ENCODE measurements at regions not wholly inside any gene's neighbourhood (a gene's known extent, or its start where the extent isn't known, plus 50 kb on each side); places are given as distances from the start of the nearest gene placed in this dataset.

DNA sequence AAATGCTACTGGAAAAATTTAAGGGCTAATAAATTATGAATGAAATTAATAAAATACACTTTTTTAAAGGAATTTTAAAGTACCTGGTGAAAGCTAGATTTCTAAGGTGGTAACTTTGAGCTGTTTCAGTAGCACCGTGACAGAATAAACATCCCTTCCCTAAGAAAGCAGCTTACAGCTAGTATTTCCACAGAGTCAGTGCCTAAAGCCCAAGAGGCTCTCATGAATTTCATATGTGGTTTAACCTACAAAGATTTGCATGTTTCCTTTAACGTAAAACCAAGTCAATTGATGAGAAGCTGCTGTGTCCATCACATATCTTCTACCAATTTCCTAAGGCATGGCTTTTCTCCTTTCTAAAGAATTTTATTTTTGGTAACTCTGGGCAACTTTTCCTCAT is 56.8 kb downstream of the IFNG start:
- no peak for DNase-seq (ENCODE audit: low read depth in 1 of 2, low spot score in 1 of 2)
- no peak overlapping the region for H3K4me3 ChIP-seq
- H3K4me1 ChIP-seq (ENCODE audit: low read depth), result peaks cover 4% of the 10 kb centered on the region
- no peaks in the 10 kb centered on the region for H3K9me3 ChIP-seq (ENCODE audit: low read depth)
- H3K36me3 ChIP-seq, result no peaks in the 10 kb centered on the region
- no peak overlapping the region for H3K27ac ChIP-seq
- TF ChIP-seq, protein P1, sequence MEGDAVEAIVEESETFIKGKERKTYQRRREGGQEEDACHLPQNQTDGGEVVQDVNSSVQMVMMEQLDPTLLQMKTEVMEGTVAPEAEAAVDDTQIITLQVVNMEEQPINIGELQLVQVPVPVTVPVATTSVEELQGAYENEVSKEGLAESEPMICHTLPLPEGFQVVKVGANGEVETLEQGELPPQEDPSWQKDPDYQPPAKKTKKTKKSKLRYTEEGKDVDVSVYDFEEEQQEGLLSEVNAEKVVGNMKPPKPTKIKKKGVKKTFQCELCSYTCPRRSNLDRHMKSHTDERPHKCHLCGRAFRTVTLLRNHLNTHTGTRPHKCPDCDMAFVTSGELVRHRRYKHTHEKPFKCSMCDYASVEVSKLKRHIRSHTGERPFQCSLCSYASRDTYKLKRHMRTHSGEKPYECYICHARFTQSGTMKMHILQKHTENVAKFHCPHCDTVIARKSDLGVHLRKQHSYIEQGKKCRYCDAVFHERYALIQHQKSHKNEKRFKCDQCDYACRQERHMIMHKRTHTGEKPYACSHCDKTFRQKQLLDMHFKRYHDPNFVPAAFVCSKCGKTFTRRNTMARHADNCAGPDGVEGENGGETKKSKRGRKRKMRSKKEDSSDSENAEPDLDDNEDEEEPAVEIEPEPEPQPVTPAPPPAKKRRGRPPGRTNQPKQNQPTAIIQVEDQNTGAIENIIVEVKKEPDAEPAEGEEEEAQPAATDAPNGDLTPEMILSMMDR (IDR thresholded peaks at IDR 0.05; ENCODE audit: low read depth, low read length), result no peak
- H3K27me3 ChIP-seq, result no peaks in the 10 kb centered on the region

DNA sequence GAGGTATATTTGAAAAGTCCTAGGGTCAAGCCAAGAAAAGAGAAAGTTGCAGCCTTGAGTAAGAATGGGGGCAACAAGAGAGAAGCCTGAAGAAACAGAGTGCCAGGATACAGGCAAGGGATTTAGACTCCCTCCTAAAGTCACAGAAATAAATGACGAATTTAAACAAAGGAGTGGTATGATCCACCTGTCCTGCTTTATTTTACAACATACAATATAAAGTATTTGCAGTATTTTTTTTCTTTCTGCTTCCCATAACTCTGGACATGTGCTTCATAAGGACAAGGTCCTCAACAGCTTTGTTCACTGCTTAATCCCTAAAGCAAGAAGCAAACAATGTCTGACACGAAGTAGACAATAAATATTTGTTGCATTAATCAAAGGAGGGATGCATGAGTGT is 57.4 kb downstream of the IFNG start:
- H3K27ac ChIP-seq, result no peak overlapping the region
- no peak overlapping the region for H3K4me3 ChIP-seq
- TF ChIP-seq, protein P1 (IDR thresholded peaks at IDR 0.05; ENCODE audit: low read depth, low read length), result no peak
- H3K9me3 ChIP-seq (ENCODE audit: low read depth), result no peaks in the 10 kb centered on the region
- no peaks in the 10 kb centered on the region for H3K36me3 ChIP-seq
- H3K27me3 ChIP-seq, result no peaks in the 10 kb centered on the region
- H3K4me1 ChIP-seq (ENCODE audit: low read depth), result peaks cover 4% of the 10 kb centered on the region
- no peak for DNase-seq (ENCODE audit: low read depth in 1 of 2, low spot score in 1 of 2)

DNA sequence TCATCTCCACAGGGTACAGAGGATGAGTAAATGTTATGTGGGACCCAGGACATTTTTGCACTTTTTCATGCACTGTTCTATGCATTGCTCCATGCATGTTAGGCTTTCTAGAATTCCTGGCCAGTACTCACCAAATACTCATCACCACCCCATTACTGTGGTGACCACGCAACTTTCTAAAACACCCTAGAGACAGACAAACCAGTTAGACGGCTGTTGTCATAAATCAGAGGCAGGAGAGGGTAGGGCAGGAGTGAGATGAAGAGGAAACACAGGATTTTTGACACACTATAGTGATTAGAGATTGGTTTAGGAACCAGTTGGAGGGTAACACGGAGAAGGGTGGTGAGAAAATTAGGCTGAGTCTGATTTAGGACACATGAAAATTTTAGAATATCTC is 59.3 kb downstream of the IFNG start:
- no peaks in the 10 kb centered on the region for H3K27me3 ChIP-seq
- no peak overlapping the region for H3K27ac ChIP-seq
- no peaks in the 10 kb centered on the region for H3K36me3 ChIP-seq
- TF ChIP-seq, protein P1 (IDR thresholded peaks at IDR 0.05; ENCODE audit: low read depth, low read length), result no peak
- peaks cover 4% of the 10 kb centered on the region for H3K4me1 ChIP-seq (ENCODE audit: low read depth)
- H3K9me3 ChIP-seq (ENCODE audit: low read depth), result no peaks in the 10 kb centered on the region
- DNase-seq (ENCODE audit: low read depth in 1 of 2, low spot score in 1 of 2), result no peak
- H3K4me3 ChIP-seq, result no peak overlapping the region

DNA sequence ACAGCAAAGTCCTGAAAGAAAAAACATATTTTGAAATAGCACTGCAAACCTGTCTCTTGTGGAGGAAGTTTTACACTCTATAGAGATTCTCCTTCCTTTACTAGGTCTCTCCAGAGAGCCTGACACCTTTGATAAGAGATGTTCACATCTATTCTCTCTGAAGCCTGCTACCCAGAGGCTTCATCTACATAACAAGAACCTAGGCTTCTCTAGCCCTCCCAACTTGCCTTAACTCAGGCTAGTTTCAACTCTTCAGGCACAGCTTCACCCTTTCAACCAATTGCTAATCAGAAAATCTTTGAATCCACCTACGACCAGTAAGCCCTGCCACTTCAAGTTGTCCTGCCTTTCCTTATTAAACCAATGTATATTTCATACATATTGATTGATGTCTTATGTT is 60.6 kb downstream of the IFNG start:
- no peaks in the 10 kb centered on the region for H3K9me3 ChIP-seq (ENCODE audit: low read depth)
- DNase-seq (ENCODE audit: low read depth in 1 of 2, low spot score in 1 of 2), result no peak
- TF ChIP-seq, protein P1 (IDR thresholded peaks at IDR 0.05; ENCODE audit: low read depth, low read length), result no peak
- no peak overlapping the region for H3K27ac ChIP-seq
- no peaks in the 10 kb centered on the region for H3K27me3 ChIP-seq
- H3K36me3 ChIP-seq, result no peaks in the 10 kb centered on the region
- no peak overlapping the region for H3K4me3 ChIP-seq
- peaks cover 4% of the 10 kb centered on the region for H3K4me1 ChIP-seq (ENCODE audit: low read depth)

DNA sequence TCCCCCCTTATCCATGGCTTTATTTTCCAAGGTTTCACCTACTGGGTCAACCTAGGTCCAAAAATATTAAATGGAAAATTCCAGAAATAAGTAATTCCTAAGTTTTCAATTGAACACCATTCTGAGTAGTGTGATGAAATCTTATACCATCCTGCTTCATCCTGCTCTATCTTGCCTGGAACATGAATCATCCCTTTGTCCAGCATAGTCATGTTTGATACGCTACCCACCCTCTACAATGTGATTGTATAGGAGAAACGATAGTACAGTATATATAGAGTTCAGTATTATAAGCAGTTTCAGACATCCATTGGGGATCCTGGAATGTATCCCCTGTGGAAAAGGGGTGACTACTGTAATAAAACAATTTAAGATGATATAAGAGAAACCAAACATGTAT is 62.2 kb downstream of the IFNG start:
- H3K4me1 ChIP-seq (ENCODE audit: low read depth), result peaks cover 15% of the 10 kb centered on the region

More for the DNA sequence above, 62.2 kb downstream of the IFNG start:
- TF ChIP-seq, protein P1 (IDR thresholded peaks at IDR 0.05; ENCODE audit: low read depth, low read length), result no peak
- Histone ChIP-seq H3K4me3 (no peak overlapping the region), H3K27ac (no peak overlapping the region), H3K36me3 (no peaks in the 10 kb centered on the region), H3K27me3 (no peaks in the 10 kb centered on the region), H3K9me3 (ENCODE audit: low read depth) (no peaks in the 10 kb centered on the region)
- no peak for DNase-seq (ENCODE audit: low read depth in 1 of 2, low spot score in 1 of 2)

Measured in cardiac muscle cell (in vitro differentiated cells and primary cell).